Liver (tissue), 8 donors: ENCODE measurements at regions not wholly inside any gene's neighbourhood (a gene's known extent, or its start where the extent isn't known, plus 50 kb on each side); places are given as distances from the start of the nearest gene placed in this dataset.
A peak's percentile ranks its signal among the peaks of the same experiment; 100 is the strongest.

Experiments used
- DNase-seq: peaks from one replicate; pipeline ENCODE4 v3.0.0-alpha.2; 2017; ENCODE audit warnings: low spot score
- H3K27ac ChIP-seq, 2 donors: one replicate each; pipeline ENCODE4 v1.7.0; 2013; ENCODE audit warnings: inconsistent platforms in 2 of 2, low read length in 2 of 2, control low read depth in 1 of 2, low read depth in 1 of 2, mild to moderate bottlenecking in 1 of 2
- H3K27me3 ChIP-seq, 4 donors: one replicate each; pipeline versions ENCODE4 v1.6.1 to v1.7.0; 2013; ENCODE audit warnings: low read length in 3 of 4, inconsistent platforms in 1 of 4, mild to moderate bottlenecking in 1 of 4, moderate library complexity in 1 of 4; ENCODE audit not compliant: control insufficient read depth in 4 of 4, insufficient read depth in 4 of 4
- H3K36me3 ChIP-seq, 4 donors: one replicate each; pipeline versions ENCODE4 v1.6.1 to v1.7.0; 2013; ENCODE audit warnings: low read length in 3 of 4, mild to moderate bottlenecking in 3 of 4, low read depth in 1 of 4, moderate library complexity in 1 of 4; ENCODE audit not compliant: control insufficient read depth in 4 of 4, insufficient read depth in 3 of 4
- H3K4me1 ChIP-seq, 4 donors: one replicate each; pipeline versions ENCODE4 v1.6.1 to v1.7.0; 2013; ENCODE audit warnings: low read length in 3 of 4, mild to moderate bottlenecking in 3 of 4, moderate library complexity in 1 of 4; ENCODE audit not compliant: control insufficient read depth in 4 of 4, insufficient read depth in 4 of 4
- H3K4me3 ChIP-seq, 3 donors: one replicate each; pipeline versions ENCODE4 v1.6.1 to v1.7.0; 2013; ENCODE audit warnings: low read length in 3 of 3, control low read depth in 1 of 3, low read depth in 1 of 3, mild to moderate bottlenecking in 1 of 3
- H3K9ac ChIP-seq, 2 donors: one replicate each; pipeline ENCODE4 v1.7.0; 2013; ENCODE audit warnings: low read length in 2 of 2, mild to moderate bottlenecking in 2 of 2, moderate library complexity in 2 of 2, control low read depth in 1 of 2, low read depth in 1 of 2
- H3K9me3 ChIP-seq, 4 donors: one replicate each; pipeline versions ENCODE4 v1.6.1 to v1.7.0; 2013; ENCODE audit warnings: low read length in 3 of 4; ENCODE audit not compliant: control insufficient read depth in 4 of 4
- EGR1 ChIP-seq, 2 donors: IDR thresholded peaks; 2 replicates each; pipeline ENCODE4 v1.6.1; 2016 to 2018; ENCODE audit warnings: antibody characterized with exemption in 2 of 2, low read depth in 2 of 2
- FOXA1 ChIP-seq: IDR thresholded peaks from 2 replicates; pipeline ENCODE4 v1.6.1; 2016; ENCODE audit warnings: antibody characterized with exemption
- FOXA2 ChIP-seq: IDR thresholded peaks from 2 replicates; pipeline ENCODE4 v1.6.1; 2016; ENCODE audit warnings: antibody characterized with exemption
- GABPA ChIP-seq, 2 donors: IDR thresholded peaks in 1 of 2; conservative IDR thresholded peaks in 1 of 2; 2 replicates each; pipeline ENCODE4 v1.6.1; 2016; ENCODE audit warnings: antibody characterized with exemption in 2 of 2, mild to moderate bottlenecking in 1 of 2, moderate library complexity in 1 of 2
- HNF4A ChIP-seq, 2 donors: conservative IDR thresholded peaks; 2 replicates each; pipeline ENCODE4 v1.6.1; 2016; ENCODE audit warnings: antibody characterized with exemption in 2 of 2, mild to moderate bottlenecking in 2 of 2
- HNF4G ChIP-seq: IDR thresholded peaks from 2 replicates; pipeline ENCODE4 v1.6.1; 2016; ENCODE audit warnings: antibody characterized with exemption
- JUND ChIP-seq, 2 donors: IDR thresholded peaks; 2 replicates each; pipeline ENCODE4 v1.6.1; 2016; ENCODE audit warnings: antibody characterized with exemption in 2 of 2
- NR2F2 ChIP-seq: IDR thresholded peaks from 2 replicates; pipeline ENCODE4 v1.6.1; 2016; ENCODE audit warnings: antibody characterized with exemption
- RAD21 ChIP-seq, 2 donors: IDR thresholded peaks; 2 replicates each; pipeline ENCODE4 v1.6.1; 2016; ENCODE audit warnings: antibody characterized with exemption in 2 of 2, mild to moderate bottlenecking in 2 of 2
- RXRA ChIP-seq, 2 donors: IDR thresholded peaks; 2 replicates each; pipeline ENCODE4 v1.6.1; 2017 to 2018; ENCODE audit warnings: antibody characterized with exemption in 2 of 2, mild to moderate bottlenecking in 1 of 2
- SP1 ChIP-seq: IDR thresholded peaks from 2 replicates; pipeline ENCODE4 v1.6.1; 2018; ENCODE audit warnings: antibody characterized with exemption, mild to moderate bottlenecking
- TAF1 ChIP-seq: conservative IDR thresholded peaks from 2 replicates; pipeline ENCODE4 v1.6.1; 2016; ENCODE audit warnings: antibody characterized with exemption, mild to moderate bottlenecking
- YY1 ChIP-seq: IDR thresholded peaks from 2 replicates; pipeline ENCODE4 v1.6.1; 2016; ENCODE audit warnings: antibody characterized with exemption, mild to moderate bottlenecking
- WGBS: extraction: QIAGEN DNeasy Blood & Tissue Kit; methylation state at CpG from one replicate; pipeline ENCODE4 v1.1.7; 2013; 5-methylcytosine and 5-hydroxymethylcytosine counted together
- TF ChIP-seq, protein P1 (sequence below): IDR thresholded peaks from 2 replicates; pipeline ENCODE4 v1.6.1; 2016; ENCODE audit warnings: antibody characterized with exemption
- TF ChIP-seq, protein P2 (sequence below): IDR thresholded peaks from 2 replicates; pipeline ENCODE4 v1.6.1; 2016; ENCODE audit warnings: antibody characterized with exemption
- TF ChIP-seq, protein P3 (sequence below): fragments of 150-350 bp; IDR thresholded peaks from 2 replicates; pipeline ENCODE4 v1.5.1; 2017; ENCODE audit warnings: improper control_type of control experiment, low read depth, low read length; ENCODE audit not compliant: missing input control
- TF ChIP-seq, protein P4 (sequence below): IDR thresholded peaks from 2 replicates; pipeline ENCODE4 v1.6.1; 2016; ENCODE audit warnings: antibody characterized with exemption
- TF ChIP-seq, protein P5 (sequence below): IDR thresholded peaks from 2 replicates; pipeline ENCODE4 v1.6.1; 2016; ENCODE audit warnings: antibody characterized with exemption, mild to moderate bottlenecking
- donor health status: healthy.
- donor health status: healthy.
- donor health status: healthy.
- donor health status: healthy.
- donor health status: healthy.

DNA sequence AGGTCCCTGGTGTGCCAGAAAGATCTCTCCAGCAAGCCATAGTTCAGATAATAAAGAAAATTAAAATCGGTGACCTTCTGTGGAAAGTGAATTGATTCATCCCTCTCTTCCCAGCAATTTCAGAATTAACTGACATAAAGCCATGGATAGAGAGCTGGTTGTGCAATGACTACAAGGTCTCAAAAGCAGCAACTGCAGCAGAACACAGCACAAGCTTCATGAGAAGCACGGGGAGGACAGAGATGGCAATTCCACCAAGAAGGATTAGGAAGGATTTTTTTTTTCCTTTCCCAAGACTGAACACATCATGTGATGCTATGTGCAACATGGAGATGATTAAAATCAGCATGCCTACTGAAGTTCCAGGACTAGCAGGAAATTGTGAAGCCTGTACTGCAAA is 154.9 kb upstream of the PLEKHG7 start:
- no peak for TF ChIP-seq FOXA2
- no peak for TF ChIP-seq NR2F2
- TF ChIP-seq TAF1: peak; percentile 48
- TF ChIP-seq FOXA1: no peak
- TF ChIP-seq, protein P1, sequence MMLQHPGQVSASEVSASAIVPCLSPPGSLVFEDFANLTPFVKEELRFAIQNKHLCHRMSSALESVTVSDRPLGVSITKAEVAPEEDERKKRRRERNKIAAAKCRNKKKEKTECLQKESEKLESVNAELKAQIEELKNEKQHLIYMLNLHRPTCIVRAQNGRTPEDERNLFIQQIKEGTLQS: no peak
- TF ChIP-seq, protein P2, sequence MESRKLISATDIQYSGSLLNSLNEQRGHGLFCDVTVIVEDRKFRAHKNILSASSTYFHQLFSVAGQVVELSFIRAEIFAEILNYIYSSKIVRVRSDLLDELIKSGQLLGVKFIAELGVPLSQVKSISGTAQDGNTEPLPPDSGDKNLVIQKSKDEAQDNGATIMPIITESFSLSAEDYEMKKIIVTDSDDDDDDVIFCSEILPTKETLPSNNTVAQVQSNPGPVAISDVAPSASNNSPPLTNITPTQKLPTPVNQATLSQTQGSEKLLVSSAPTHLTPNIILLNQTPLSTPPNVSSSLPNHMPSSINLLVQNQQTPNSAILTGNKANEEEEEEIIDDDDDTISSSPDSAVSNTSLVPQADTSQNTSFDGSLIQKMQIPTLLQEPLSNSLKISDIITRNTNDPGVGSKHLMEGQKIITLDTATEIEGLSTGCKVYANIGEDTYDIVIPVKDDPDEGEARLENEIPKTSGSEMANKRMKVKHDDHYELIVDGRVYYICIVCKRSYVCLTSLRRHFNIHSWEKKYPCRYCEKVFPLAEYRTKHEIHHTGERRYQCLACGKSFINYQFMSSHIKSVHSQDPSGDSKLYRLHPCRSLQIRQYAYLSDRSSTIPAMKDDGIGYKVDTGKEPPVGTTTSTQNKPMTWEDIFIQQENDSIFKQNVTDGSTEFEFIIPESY: no peak
- peak; percentile 30 for TF ChIP-seq SP1
- TF ChIP-seq HNF4A (conservative IDR thresholded peaks at IDR 0.05): peak; percentile 30 to 33
- TF ChIP-seq HNF4G: no peak
- peak; percentile 60 for TF ChIP-seq YY1
- TF ChIP-seq, protein P3, sequence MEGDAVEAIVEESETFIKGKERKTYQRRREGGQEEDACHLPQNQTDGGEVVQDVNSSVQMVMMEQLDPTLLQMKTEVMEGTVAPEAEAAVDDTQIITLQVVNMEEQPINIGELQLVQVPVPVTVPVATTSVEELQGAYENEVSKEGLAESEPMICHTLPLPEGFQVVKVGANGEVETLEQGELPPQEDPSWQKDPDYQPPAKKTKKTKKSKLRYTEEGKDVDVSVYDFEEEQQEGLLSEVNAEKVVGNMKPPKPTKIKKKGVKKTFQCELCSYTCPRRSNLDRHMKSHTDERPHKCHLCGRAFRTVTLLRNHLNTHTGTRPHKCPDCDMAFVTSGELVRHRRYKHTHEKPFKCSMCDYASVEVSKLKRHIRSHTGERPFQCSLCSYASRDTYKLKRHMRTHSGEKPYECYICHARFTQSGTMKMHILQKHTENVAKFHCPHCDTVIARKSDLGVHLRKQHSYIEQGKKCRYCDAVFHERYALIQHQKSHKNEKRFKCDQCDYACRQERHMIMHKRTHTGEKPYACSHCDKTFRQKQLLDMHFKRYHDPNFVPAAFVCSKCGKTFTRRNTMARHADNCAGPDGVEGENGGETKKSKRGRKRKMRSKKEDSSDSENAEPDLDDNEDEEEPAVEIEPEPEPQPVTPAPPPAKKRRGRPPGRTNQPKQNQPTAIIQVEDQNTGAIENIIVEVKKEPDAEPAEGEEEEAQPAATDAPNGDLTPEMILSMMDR: no peak
- no peak for TF ChIP-seq GABPA (IDR thresholded peaks at IDR 0.05 in 1 of 2, conservative IDR thresholded peaks at IDR 0.05 in 1 of 2)
- TF ChIP-seq, protein P4, sequence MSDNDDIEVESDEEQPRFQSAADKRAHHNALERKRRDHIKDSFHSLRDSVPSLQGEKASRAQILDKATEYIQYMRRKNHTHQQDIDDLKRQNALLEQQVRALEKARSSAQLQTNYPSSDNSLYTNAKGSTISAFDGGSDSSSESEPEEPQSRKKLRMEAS: peak; percentile 13
- no peak for TF ChIP-seq EGR1 (IDR thresholded peaks at IDR 0.05; ENCODE audit: low read depth in 2 of 2)
- no peak for TF ChIP-seq JUND (IDR thresholded peaks at IDR 0.05)
- peak; percentile 22 to 54 for TF ChIP-seq RAD21 (IDR thresholded peaks at IDR 0.05)
- TF ChIP-seq, protein P5, sequence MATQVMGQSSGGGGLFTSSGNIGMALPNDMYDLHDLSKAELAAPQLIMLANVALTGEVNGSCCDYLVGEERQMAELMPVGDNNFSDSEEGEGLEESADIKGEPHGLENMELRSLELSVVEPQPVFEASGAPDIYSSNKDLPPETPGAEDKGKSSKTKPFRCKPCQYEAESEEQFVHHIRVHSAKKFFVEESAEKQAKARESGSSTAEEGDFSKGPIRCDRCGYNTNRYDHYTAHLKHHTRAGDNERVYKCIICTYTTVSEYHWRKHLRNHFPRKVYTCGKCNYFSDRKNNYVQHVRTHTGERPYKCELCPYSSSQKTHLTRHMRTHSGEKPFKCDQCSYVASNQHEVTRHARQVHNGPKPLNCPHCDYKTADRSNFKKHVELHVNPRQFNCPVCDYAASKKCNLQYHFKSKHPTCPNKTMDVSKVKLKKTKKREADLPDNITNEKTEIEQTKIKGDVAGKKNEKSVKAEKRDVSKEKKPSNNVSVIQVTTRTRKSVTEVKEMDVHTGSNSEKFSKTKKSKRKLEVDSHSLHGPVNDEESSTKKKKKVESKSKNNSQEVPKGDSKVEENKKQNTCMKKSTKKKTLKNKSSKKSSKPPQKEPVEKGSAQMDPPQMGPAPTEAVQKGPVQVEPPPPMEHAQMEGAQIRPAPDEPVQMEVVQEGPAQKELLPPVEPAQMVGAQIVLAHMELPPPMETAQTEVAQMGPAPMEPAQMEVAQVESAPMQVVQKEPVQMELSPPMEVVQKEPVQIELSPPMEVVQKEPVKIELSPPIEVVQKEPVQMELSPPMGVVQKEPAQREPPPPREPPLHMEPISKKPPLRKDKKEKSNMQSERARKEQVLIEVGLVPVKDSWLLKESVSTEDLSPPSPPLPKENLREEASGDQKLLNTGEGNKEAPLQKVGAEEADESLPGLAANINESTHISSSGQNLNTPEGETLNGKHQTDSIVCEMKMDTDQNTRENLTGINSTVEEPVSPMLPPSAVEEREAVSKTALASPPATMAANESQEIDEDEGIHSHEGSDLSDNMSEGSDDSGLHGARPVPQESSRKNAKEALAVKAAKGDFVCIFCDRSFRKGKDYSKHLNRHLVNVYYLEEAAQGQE: peak; percentile 82
- TF ChIP-seq RXRA (IDR thresholded peaks at IDR 0.05): peak in 1 of 2 donors; percentile 37
- no peaks in the 10 kb centered on the region for H3K9me3 ChIP-seq
- no peak for DNase-seq
- H3K9ac ChIP-seq: no peak overlapping the region
- H3K4me1 ChIP-seq: peaks cover 7 to 42% (median 39%) of the 10 kb centered on the region in 4 donors
- H3K36me3 ChIP-seq: no peaks in the 10 kb centered on the region
- H3K27ac ChIP-seq: peak overlapping the region; percentile 81 to 90
- WGBS: 27% methylated on average over 2 of the region's 2 CpGs
- H3K4me3 ChIP-seq: peak overlapping the region in 2 of 3 donors; percentile 14 to 15
- no peaks in the 10 kb centered on the region for H3K27me3 ChIP-seq
